K562 (cell line): ENCODE measurements at regions not wholly inside any gene's neighbourhood (a gene's known extent, or its start where the extent isn't known, plus 50 kb on each side); places are given as distances from the start of the nearest gene placed in this dataset.

Experiments used
- ATAC-seq: fragments of 200-7000 bp; cut with Tn5 transposase; 3 replicates; pipeline ENCODE4 v1.9.1; 2020; ENCODE audit warnings: moderate library complexity
- BruUV-seq: library from RNA; stranded (reverse); fragments of 400-500 nt; replicated peaks from 2 replicates; lab custom pipeline; 2021; lab: Mats Ljungman, UMichigan
- CTCF ChIA-PET: fragments of 300-600 bp; formaldehyde crosslinking; extraction: SDS; loops from one replicate; lab custom pipeline; 2021; ENCODE audit warnings: low intra/inter-chr PET ratio; lab: Yijun Ruan, JAX
- POLR2A ChIA-PET: fragments of 300-600, 350-650 bp; sonication (Branson Sonifier 250); formaldehyde crosslinking; extraction: SDS; loops from one replicate; lab custom pipeline; 2021; ENCODE audit warnings: antibody characterized with exemption, inconsistent platforms; lab: Yijun Ruan, JAX
- DNase-seq, 4 experiments: peaks; one replicate each; pipeline versions ENCODE4 v3.0.0 to v3.0.0-alpha.2; 2011 to 2018; ENCODE audit warnings: low spot score in 3 of 4, mixed read lengths in 3 of 4; ENCODE audit errors: extremely low read depth in 1 of 4
- FAIRE-seq: peaks from 2 replicates; lab custom pipeline; 2011; peaks lifted over from hg19 to GRCh38; lab: Jason Lieb, UNC
- H2AFZ ChIP-seq: 2 replicates; pipeline ENCODE4 v1.6.0; 2011; ENCODE audit warnings: low read depth, low read length, control low read depth, inconsistent platforms
- H3K27ac ChIP-seq: fragments of 200-600 bp; 3 replicates; pipeline ENCODE4 v1.8.0; 2011; ENCODE audit warnings: low read depth, mild to moderate bottlenecking, control low read depth, inconsistent platforms, low read length, moderate library complexity, mixed read lengths; ENCODE audit errors: extremely low read depth
- H3K27me3 ChIP-seq, 2 experiments: fragments of 300-600 bp in 1 of 2; 2 replicates in 1 of 2; 3 replicates in 1 of 2; pipeline versions ENCODE4 v1.6.0 to v1.8.0; 2011; ENCODE audit warnings: inconsistent platforms in 2 of 2, low read length in 2 of 2, mild to moderate bottlenecking in 1 of 2, mixed read lengths in 1 of 2, moderate library complexity in 1 of 2; ENCODE audit not compliant: control insufficient read depth in 2 of 2, insufficient read depth in 2 of 2
- H3K36me3 ChIP-seq: fragments of 300-600 bp; 3 replicates; pipeline ENCODE4 v1.8.0; 2011; ENCODE audit warnings: mild to moderate bottlenecking, low read length, inconsistent platforms; ENCODE audit not compliant: control insufficient read depth, insufficient read depth
- H3K4me1 ChIP-seq, 2 experiments: fragments of 200-600 bp in 1 of 2; replicated peaks in 1 of 2; 2 replicates in 1 of 2; 3 replicates in 1 of 2; pipeline versions ENCODE4 v1.5.1 to v1.8.0; 2011; ENCODE audit warnings: inconsistent platforms in 2 of 2, low read length in 2 of 2, mild to moderate bottlenecking in 1 of 2, mixed read lengths in 1 of 2, moderate library complexity in 1 of 2; ENCODE audit not compliant: control insufficient read depth in 2 of 2, insufficient read depth in 2 of 2
- H3K4me2 ChIP-seq: 2 replicates; pipeline ENCODE4 v1.6.1; 2011; ENCODE audit warnings: low read length, control low read depth, inconsistent platforms, mixed read lengths; ENCODE audit not compliant: insufficient read depth
- H3K4me3 ChIP-seq: fragments of 200-600 bp; sonication (generic), shearing (Covaris generic); 2 replicates; pipeline ENCODE4 v1.5.1; 2016; ENCODE audit warnings: control low read depth, inconsistent platforms
- H3K79me2 ChIP-seq: fragments of 200-600 bp; 3 replicates; pipeline ENCODE4 v1.8.0; 2011; ENCODE audit warnings: low read length, inconsistent platforms; ENCODE audit not compliant: control insufficient read depth, insufficient read depth
- H3K9ac ChIP-seq, 2 experiments: 2 replicates each; pipeline versions ENCODE4 v1.6.0 to v1.6.1; 2011; ENCODE audit warnings: low read depth in 2 of 2, low read length in 2 of 2, control low read depth in 1 of 2, inconsistent platforms in 1 of 2, mild to moderate bottlenecking in 1 of 2, mixed read lengths in 1 of 2; ENCODE audit not compliant: insufficient read depth in 1 of 2
- H3K9me1 ChIP-seq: one replicate; pipeline ENCODE4 v1.6.0; 2011; ENCODE audit warnings: inconsistent platforms, mild to moderate bottlenecking, low read length, moderate library complexity; ENCODE audit not compliant: control insufficient read depth, insufficient read depth
- H3K9me3 ChIP-seq: replicated peaks from 2 replicates; pipeline ENCODE4 v1.5.1; 2011; ENCODE audit warnings: low read depth, low read length, inconsistent platforms; ENCODE audit not compliant: control insufficient read depth, insufficient read depth
- H4K20me1 ChIP-seq: replicated peaks from 2 replicates; pipeline ENCODE4 v1.6.1; 2011; ENCODE audit warnings: low read length, inconsistent platforms, mixed read lengths; ENCODE audit not compliant: control insufficient read depth, insufficient read depth
- ATF6 ChIP-seq: sonication (generic); formaldehyde crosslinking; IDR thresholded peaks from 2 replicates; pipeline ENCODE4 v1.4.0; 2020; ENCODE audit warnings: mild to moderate bottlenecking, missing genetic modification reagents
- CCAR2 ChIP-seq: fragments of 200-400 bp; formaldehyde crosslinking; IDR thresholded peaks from 2 replicates; pipeline ENCODE4 v1.6.1; 2017; ENCODE audit warnings: mild to moderate bottlenecking, low read depth, low read length
- E2F1 ChIP-seq: sonication (generic); formaldehyde crosslinking; IDR thresholded peaks from 2 replicates; pipeline ENCODE4 v1.8.1; 2023; ENCODE audit warnings: mild to moderate bottlenecking, missing genetic modification reagents, moderate library complexity
- EWSR1 ChIP-seq: fragments of 450-650 bp; IDR thresholded peaks from 2 replicates; pipeline ENCODE4 v1.6.1; 2018; ENCODE audit warnings: borderline replicate concordance, mild to moderate bottlenecking, low read depth, moderate library complexity; ENCODE audit not compliant: partially characterized antibody
- HMGN3 ChIP-seq: IDR thresholded peaks from 2 replicates; pipeline ENCODE4 v1.6.1; 2011; ENCODE audit warnings: borderline replicate concordance, low read depth, mild to moderate bottlenecking, mixed read lengths, low read length; ENCODE audit not compliant: insufficient read length; ENCODE audit errors: extremely low read depth
- POLR2H ChIP-seq: IDR thresholded peaks from 2 replicates; pipeline ENCODE4 v1.6.1; 2016; ENCODE audit warnings: missing genetic modification characterization, low read depth, mild to moderate bottlenecking, control low read depth, missing compliant biosample characterization, moderate library complexity
- POLR3A ChIP-seq: IDR thresholded peaks from 2 replicates; pipeline ENCODE4 v1.6.1; 2011; ENCODE audit warnings: borderline replicate concordance, mild to moderate bottlenecking, moderate library complexity; ENCODE audit not compliant: insufficient read length, insufficient read depth; ENCODE audit errors: extremely low read depth
- RBM34 ChIP-seq: fragments of 200-400 bp; formaldehyde crosslinking; IDR thresholded peaks from 2 replicates; pipeline ENCODE4 v1.6.1; 2018; ENCODE audit warnings: low read length, borderline replicate concordance; ENCODE audit not compliant: insufficient read depth
- TCF7 ChIP-seq: sonication (generic); IDR thresholded peaks from 2 replicates; pipeline ENCODE4 v1.6.1; 2016; ENCODE audit warnings: antibody characterized with exemption, borderline replicate concordance
- ZC3H4 ChIP-seq: sonication (generic); formaldehyde crosslinking; IDR thresholded peaks from 2 replicates; pipeline ENCODE4 v1.9.0; 2021; ENCODE audit warnings: missing genetic modification reagents, borderline replicate concordance
- ZFX ChIP-seq: sonication (generic); formaldehyde crosslinking; IDR thresholded peaks from 2 replicates; pipeline ENCODE4 v1.8.0; 2022; ENCODE audit warnings: mild to moderate bottlenecking, missing genetic modification reagents, moderate library complexity
- ZNF639 ChIP-seq, 2 experiments: fragments of 200-800 bp in 1 of 2; sonication (Bioruptor generic) in 1 of 2; sonication (generic) in 1 of 2; formaldehyde crosslinking in 1 of 2; IDR thresholded peaks in 1 of 2; conservative IDR thresholded peaks in 1 of 2; 2 replicates each; pipeline versions ENCODE4 v1.5.0 to v1.6.1; 2016 to 2020; ENCODE audit warnings: missing compliant biosample characterization in 1 of 2, missing genetic modification characterization in 1 of 2, missing genetic modification reagents in 1 of 2
- ZNF668 ChIP-seq: fragments of 250-450 bp; sonication (Bioruptor Pico); IDR thresholded peaks from 2 replicates; pipeline ENCODE4 v1.8.0; 2022; ENCODE audit warnings: mild to moderate bottlenecking, inconsistent platforms
- WGBS: fragments of 100-300 bp; shearing (Covaris generic); methylation state at CpG from one replicate; pipeline ENCODE4 v1.1.6; 2016; ENCODE audit warnings: low coverage, mixed read lengths; ENCODE audit not compliant: insufficient coverage; ENCODE audit errors: missing lambda C conversion rate; 5-methylcytosine and 5-hydroxymethylcytosine counted together
- in situ Hi-C: fragments of 300-500 bp; cut with MboI; formaldehyde crosslinking; loops from 4 replicates; pipeline ENCODE4 v1.15.0; 2018; ENCODE audit warnings: inconsistent platforms, mixed read lengths
- intact Hi-C: fragments of 100-400 bp; cut with micrococcal nuclease; formaldehyde crosslinking; loops from 2 replicates; pipeline ENCODE4 v1.14.2; 2022

GRCh38 chr5:7218141-7218540, 177.8 kb upstream of the ADCY2 start:
- DNase-seq = no peak
- TF ChIP-seq RBM34 (no peak), ZFX (CRISPR knock-in tag) (no peak), E2F1 (CRISPR knock-in tag) (no peak), ZNF668 (CRISPR knock-in tag) (no peak), ATF6 (CRISPR knock-in tag) (no peak), TCF7 (no peak), ZC3H4 (CRISPR knock-in tag) (no peak), POLR3A (no peak), POLR2H (no peak), EWSR1 (no peak), CCAR2 (no peak), ZNF639 (CRISPR knock-in tag; conservative IDR thresholded peaks at IDR 0.05 in 1 of 2, IDR thresholded peaks at IDR 0.05 in 1 of 2) (no peak), HMGN3 (no peak)

More at GRCh38 chr5:7218141-7218540, 177.8 kb upstream of the ADCY2 start:
- H3K9ac ChIP-seq = no peak overlapping the region
- FAIRE-seq (no peak), ATAC-seq (no peak)
- no peaks in the 10 kb centered on the region for H3K36me3 ChIP-seq
- ChIA-PET CTCF (no interaction called here), POLR2A (no interaction called here)
- no peak overlapping the region for H2AFZ ChIP-seq
- H3K27me3 ChIP-seq = no peaks in the 10 kb centered on the region
- H3K9me3 ChIP-seq = no peaks in the 10 kb centered on the region
- H3K9me1 ChIP-seq = no peaks in the 10 kb centered on the region
- H3K4me1 ChIP-seq = no peaks in the 10 kb centered on the region
- H3K79me2 ChIP-seq = no peaks in the 10 kb centered on the region
- in situ Hi-C loops = no loop called here
- no peaks in the 10 kb centered on the region for H4K20me1 ChIP-seq
- no peak overlapping the region for H3K4me3 ChIP-seq
- no TSS peak for BruUV-seq
- intact Hi-C loops = no loop called here
- WGBS = 0% methylated on average over 2 of the region's 2 CpGs
- no peak overlapping the region for H3K27ac ChIP-seq
- no peak overlapping the region for H3K4me2 ChIP-seq
